SK-N-SH (cell line): ENCODE measurements at regions not wholly inside any gene's neighbourhood (a gene's known extent, or its start where the extent isn't known, plus 50 kb on each side); places are given as distances from the start of the nearest gene placed in this dataset.

Experiments
- CTCF ChIA-PET: fragments of 300-600, 350-600 bp; formaldehyde crosslinking; extraction: SDS; loops from one replicate; lab custom pipeline; 2021; lab: Yijun Ruan, JAX
- POLR2A ChIA-PET: fragments of 350-600 bp; sonication (Branson Sonifier 250); formaldehyde crosslinking; extraction: SDS; loops from one replicate; lab custom pipeline; 2020; ENCODE audit warnings: antibody characterized with exemption, inconsistent platforms; lab: Yijun Ruan, JAX
- DNase-seq: peaks from one replicate; pipeline ENCODE4 v3.0.0; 2012
- H2AFZ ChIP-seq: fragments of 200-600 bp; sonication (generic); 2 replicates; pipeline ENCODE4 v1.8.1; 2016; ENCODE audit warnings: antibody characterized with exemption, mild to moderate bottlenecking, low read depth
- H3F3A ChIP-seq: fragments of 200-600 bp; sonication (generic); replicated peaks from 2 replicates; pipeline ENCODE3; 2016; ENCODE audit warnings: antibody characterized with exemption, mild to moderate bottlenecking; ENCODE audit not compliant: insufficient read depth
- H3K27ac ChIP-seq, 2 experiments: fragments of 200-500 bp in 1 of 2; fragments of 200-600 bp in 1 of 2; sonication (Bioruptor generic) in 1 of 2; sonication (generic), shearing (Covaris generic) in 1 of 2; 2 replicates each; pipeline versions ENCODE4 v1.5.1 to v1.6.1; 2014 to 2016; ENCODE audit warnings: low read depth in 2 of 2, inconsistent platforms in 1 of 2, low read length in 1 of 2, mild to moderate bottlenecking in 1 of 2, mixed read lengths in 1 of 2
- H3K27me3 ChIP-seq: fragments of 200-600 bp; sonication (generic), shearing (Covaris generic); 2 replicates; pipeline ENCODE4 v1.6.1; 2016; ENCODE audit warnings: mixed run types; ENCODE audit not compliant: insufficient read depth
- H3K36me3 ChIP-seq, 2 experiments: fragments of 200-500 bp in 1 of 2; fragments of 200-600 bp in 1 of 2; sonication (Bioruptor generic) in 1 of 2; sonication (generic) in 1 of 2; replicated peaks in 1 of 2; 2 replicates each; pipeline versions ENCODE3 to v1.5.1; 2014 to 2016; ENCODE audit warnings: low read length in 1 of 2, mild to moderate bottlenecking in 1 of 2; ENCODE audit not compliant: insufficient read depth in 2 of 2, control insufficient read depth in 1 of 2
- H3K4me1 ChIP-seq, 2 experiments: fragments of 200-500 bp in 1 of 2; fragments of 200-600 bp in 1 of 2; sonication (Bioruptor generic) in 1 of 2; sonication (generic), shearing (Covaris generic) in 1 of 2; 2 replicates each; pipeline versions ENCODE4 v1.5.1 to v1.6.1; 2014 to 2016; ENCODE audit warnings: low read depth in 1 of 2, low read length in 1 of 2, mixed run types in 1 of 2; ENCODE audit not compliant: insufficient read depth in 2 of 2, control insufficient read depth in 1 of 2
- H3K4me2 ChIP-seq: fragments of 200-600 bp; sonication (generic), shearing (Covaris generic); 2 replicates; pipeline ENCODE4 v1.6.1; 2017; ENCODE audit warnings: mixed run types
- H3K4me3 ChIP-seq, 2 experiments: fragments of 200-500 bp in 1 of 2; fragments of 200-600 bp in 1 of 2; sonication (Bioruptor generic) in 1 of 2; sonication (generic), shearing (Covaris generic) in 1 of 2; 2 replicates each; pipeline versions ENCODE4 v1.5.1 to v1.8.1; 2014 to 2016; ENCODE audit warnings: low read depth in 2 of 2, inconsistent platforms in 1 of 2, low read length in 1 of 2, mild to moderate bottlenecking in 1 of 2, mixed read lengths in 1 of 2, moderate library complexity in 1 of 2
- H3K79me2 ChIP-seq: fragments of 200-600 bp; sonication (generic); 2 replicates; pipeline ENCODE4 v1.8.1; 2017; ENCODE audit warnings: mild to moderate bottlenecking; ENCODE audit not compliant: insufficient read depth
- H3K9ac ChIP-seq: fragments of 200-600 bp; sonication (generic); 2 replicates; pipeline ENCODE4 v1.6.1; 2017; ENCODE audit warnings: mixed run types
- H3K9me2 ChIP-seq: fragments of 200-600 bp; sonication (generic); 2 replicates; pipeline ENCODE4 v1.6.1; 2017; ENCODE audit warnings: mixed run types
- H3K9me3 ChIP-seq: fragments of 200-600 bp; sonication (generic); 2 replicates; pipeline ENCODE4 v1.6.1; 2017; ENCODE audit warnings: mixed run types, mild to moderate bottlenecking, moderate library complexity
- H4K20me1 ChIP-seq: fragments of 200-600 bp; sonication (generic); 2 replicates; pipeline ENCODE4 v1.6.1; 2017; ENCODE audit warnings: mild to moderate bottlenecking, mixed run types; ENCODE audit not compliant: insufficient read depth
- CHD2 ChIP-seq: fragments of 150-350 bp; IDR thresholded peaks from 2 replicates; pipeline ENCODE4 v1.6.1; 2018; ENCODE audit warnings: low read length; ENCODE audit not compliant: partially characterized antibody
- EZH2phosphoT487 ChIP-seq: fragments of 200-600 bp; sonication (generic); IDR thresholded peaks from 2 replicates; pipeline ENCODE4 v1.6.1; 2017; ENCODE audit warnings: low read depth, mixed run types, mild to moderate bottlenecking, antibody characterized with exemption, moderate library complexity, borderline replicate concordance
- IRF3 ChIP-seq: fragments of 150-350 bp; IDR thresholded peaks from 2 replicates; pipeline ENCODE4 v1.6.1; 2016; ENCODE audit warnings: mild to moderate bottlenecking, low read depth, low read length
- JUND ChIP-seq: IDR thresholded peaks from 2 replicates; pipeline ENCODE4 v1.4.0; 2012
- MEF2A ChIP-seq: IDR thresholded peaks from 2 replicates; pipeline ENCODE4 v1.4.0; 2012; ENCODE audit warnings: low read depth, borderline replicate concordance
- MXI1 ChIP-seq: IDR thresholded peaks from 2 replicates; pipeline ENCODE4 v1.6.1; 2012; ENCODE audit warnings: mild to moderate bottlenecking, low read depth, low read length, improper control_type of control experiment
- NRF1 ChIP-seq: IDR thresholded peaks from 2 replicates; pipeline ENCODE4 v1.6.1; 2012; ENCODE audit warnings: low read depth, mild to moderate bottlenecking, low read length
- SIN3A ChIP-seq: IDR thresholded peaks from 2 replicates; pipeline ENCODE4 v1.6.1; 2012; ENCODE audit warnings: low read depth, mild to moderate bottlenecking, low read length, moderate library complexity, borderline replicate concordance
- TAF1 ChIP-seq: IDR thresholded peaks from 2 replicates; pipeline ENCODE4 v1.6.1; 2012; ENCODE audit warnings: low read depth, mild to moderate bottlenecking, low read length, moderate library complexity, borderline replicate concordance
- TCF12 ChIP-seq: IDR thresholded peaks from 2 replicates; pipeline ENCODE4 v1.4.0; 2012
- YY1 ChIP-seq: IDR thresholded peaks from 2 replicates; pipeline ENCODE4 v1.4.0; 2012; ENCODE audit warnings: low read depth, mild to moderate bottlenecking
- WGBS: methylation state at CpG from one replicate; pipeline ENCODE4 v1.1.6; 2017; ENCODE audit warnings: low lambda C conversion rate; 5-methylcytosine and 5-hydroxymethylcytosine counted together
- TF ChIP-seq, protein P1 (sequence below): IDR thresholded peaks from 2 replicates; pipeline ENCODE4; 2012

GRCh38 chr7:16114071-16114470 lies 307.3 kb downstream of the CRPPA start:
- WGBS: 11% methylated on average over 2 of the region's 2 CpGs

GRCh38 chr7:16113058-16113457 lies 308.3 kb downstream of the CRPPA start:
- no peaks in the 10 kb centered on the region for H3K4me1 ChIP-seq
- TF ChIP-seq IRF3: no peak
- no peak for TF ChIP-seq YY1
- no peak for TF ChIP-seq CHD2
- TF ChIP-seq EZH2phosphoT487: no peak
- TF ChIP-seq, protein P1, sequence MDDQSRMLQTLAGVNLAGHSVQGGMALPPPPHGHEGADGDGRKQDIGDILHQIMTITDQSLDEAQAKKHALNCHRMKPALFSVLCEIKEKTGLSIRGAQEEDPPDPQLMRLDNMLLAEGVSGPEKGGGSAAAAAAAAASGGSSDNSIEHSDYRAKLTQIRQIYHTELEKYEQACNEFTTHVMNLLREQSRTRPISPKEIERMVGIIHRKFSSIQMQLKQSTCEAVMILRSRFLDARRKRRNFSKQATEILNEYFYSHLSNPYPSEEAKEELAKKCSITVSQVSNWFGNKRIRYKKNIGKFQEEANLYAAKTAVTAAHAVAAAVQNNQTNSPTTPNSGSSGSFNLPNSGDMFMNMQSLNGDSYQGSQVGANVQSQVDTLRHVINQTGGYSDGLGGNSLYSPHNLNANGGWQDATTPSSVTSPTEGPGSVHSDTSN: no peak
- no peak for TF ChIP-seq JUND
- no peak for TF ChIP-seq MXI1
- TF ChIP-seq MEF2A: no peak
- TF ChIP-seq TCF12: no peak
- no peak overlapping the region for H2AFZ ChIP-seq
- no peaks in the 10 kb centered on the region for H4K20me1 ChIP-seq
- CTCF ChIA-PET: interaction anchor here (0.7 to 1.0 kb wide), 2 partner anchors 19 to 245 kb away, joined by 3 read pairs; no protein-coding TSS in a partner anchor
- H3K9me2 ChIP-seq: no peaks in the 10 kb centered on the region
- no peak overlapping the region for H3K4me3 ChIP-seq
- POLR2A ChIA-PET: no interaction called here
- no peaks in the 10 kb centered on the region for H3K27me3 ChIP-seq
- no peaks in the 10 kb centered on the region for H3K36me3 ChIP-seq
- H3F3A ChIP-seq: no peaks in the 10 kb centered on the region
- no peak overlapping the region for H3K4me2 ChIP-seq
- H3K9me3 ChIP-seq: peaks cover 11% of the 10 kb centered on the region; the same call in 1 of the 2 replicates
- no peak overlapping the region for H3K27ac ChIP-seq
- H3K9ac ChIP-seq: no peak overlapping the region
- no peaks in the 10 kb centered on the region for H3K79me2 ChIP-seq
- DNase-seq: no peak

More at GRCh38 chr7:16114071-16114470, 307.3 kb downstream of the CRPPA start:
- H3K9ac ChIP-seq: no peak overlapping the region
- POLR2A ChIA-PET: no interaction called here
- H3K27me3 ChIP-seq: no peaks in the 10 kb centered on the region
- CTCF ChIA-PET: interaction anchor here (2.2 kb wide), 1 partner anchor 451 kb away, joined by 8 read pairs; no protein-coding TSS in a partner anchor
- no peaks in the 10 kb centered on the region for H4K20me1 ChIP-seq
- no peak overlapping the region for H3K4me2 ChIP-seq
- H3K4me3 ChIP-seq: no peak overlapping the region
- no peak for DNase-seq
- H3K36me3 ChIP-seq: no peaks in the 10 kb centered on the region
- no peaks in the 10 kb centered on the region for H3K9me2 ChIP-seq
- peaks cover 9% of the 10 kb centered on the region; the same call in 1 of the 2 replicates for H3K9me3 ChIP-seq
- H3K4me1 ChIP-seq: no peaks in the 10 kb centered on the region
- H3K79me2 ChIP-seq: no peaks in the 10 kb centered on the region
- no peak overlapping the region for H2AFZ ChIP-seq
- TF ChIP-seq TAF1 (no peak), SIN3A (no peak), NRF1 (no peak)
- H3K27ac ChIP-seq: no peak overlapping the region
- no peaks in the 10 kb centered on the region for H3F3A ChIP-seq
